Activated naive CD4-positive, alpha-beta T cell treated with anti-CD3 and anti-CD28 coated beads for 36 hours (primary cell): ENCODE measurements at regions not wholly inside any gene's neighbourhood (a gene's known extent, or its start where the extent isn't known, plus 50 kb on each side); places are given as distances from the start of the nearest gene placed in this dataset.

ENCODE experiments used
- CTCF ChIA-PET: fragments of 350-600 bp; sonication (Branson Sonifier 250); formaldehyde crosslinking; loops from one replicate; lab custom pipeline; 2021; ENCODE audit warnings: antibody characterized with exemption; lab: Charles Lee
- DNase-seq: peaks from one replicate; pipeline ENCODE4 v3.0.0-alpha.2; 2020
- H3K27ac Mint-ChIP-seq: one replicate; pipeline ENCODE4 v1.8.0; 2021; ENCODE audit warnings: mild to moderate bottlenecking, mixed read lengths
- H3K27me3 Mint-ChIP-seq: one replicate; pipeline ENCODE4 v1.8.0; 2021; ENCODE audit warnings: low read depth, mixed read lengths
- H3K36me3 Mint-ChIP-seq: one replicate; pipeline ENCODE4 v1.8.0; 2021; ENCODE audit warnings: low read depth, mixed read lengths
- H3K4me1 Mint-ChIP-seq: one replicate; pipeline ENCODE4 v1.8.0; 2021; ENCODE audit warnings: low read depth, mixed read lengths
- H3K4me3 Mint-ChIP-seq: one replicate; pipeline ENCODE4 v1.8.0; 2021; ENCODE audit warnings: mild to moderate bottlenecking, moderate library complexity, mixed read lengths
- H3K9me3 Mint-ChIP-seq: one replicate; pipeline ENCODE4 v1.8.0; 2021; ENCODE audit warnings: mixed read lengths
- intact Hi-C: fragments of 100-400 bp; cut with micrococcal nuclease; formaldehyde crosslinking; loops from one replicate; pipeline ENCODE4 v1.15.1; 2023

DNA sequence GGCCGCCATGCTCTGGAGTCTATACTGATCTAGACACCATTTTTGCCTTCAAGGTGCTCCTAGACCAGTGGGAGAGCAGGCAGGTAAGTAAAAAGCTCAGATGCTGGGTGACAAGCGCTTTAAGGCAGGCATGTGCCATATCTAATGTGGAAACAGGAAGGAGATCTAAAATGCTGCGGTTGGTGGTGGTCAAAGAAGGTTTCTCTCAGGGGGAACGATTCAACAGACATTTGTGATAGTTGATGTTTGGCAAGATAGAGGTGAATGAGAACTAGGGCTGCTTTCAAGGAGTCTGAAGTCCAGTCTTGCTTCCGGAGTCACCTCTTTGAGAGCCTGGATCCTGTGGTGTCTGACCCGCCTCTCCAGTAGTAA lies 146.2 kb upstream of the KLF4 start:
- CTCF ChIA-PET: no interaction called here
- H3K4me3 Mint-ChIP-seq: no peak overlapping the region
- intact Hi-C loops: no loop called here

DNA sequence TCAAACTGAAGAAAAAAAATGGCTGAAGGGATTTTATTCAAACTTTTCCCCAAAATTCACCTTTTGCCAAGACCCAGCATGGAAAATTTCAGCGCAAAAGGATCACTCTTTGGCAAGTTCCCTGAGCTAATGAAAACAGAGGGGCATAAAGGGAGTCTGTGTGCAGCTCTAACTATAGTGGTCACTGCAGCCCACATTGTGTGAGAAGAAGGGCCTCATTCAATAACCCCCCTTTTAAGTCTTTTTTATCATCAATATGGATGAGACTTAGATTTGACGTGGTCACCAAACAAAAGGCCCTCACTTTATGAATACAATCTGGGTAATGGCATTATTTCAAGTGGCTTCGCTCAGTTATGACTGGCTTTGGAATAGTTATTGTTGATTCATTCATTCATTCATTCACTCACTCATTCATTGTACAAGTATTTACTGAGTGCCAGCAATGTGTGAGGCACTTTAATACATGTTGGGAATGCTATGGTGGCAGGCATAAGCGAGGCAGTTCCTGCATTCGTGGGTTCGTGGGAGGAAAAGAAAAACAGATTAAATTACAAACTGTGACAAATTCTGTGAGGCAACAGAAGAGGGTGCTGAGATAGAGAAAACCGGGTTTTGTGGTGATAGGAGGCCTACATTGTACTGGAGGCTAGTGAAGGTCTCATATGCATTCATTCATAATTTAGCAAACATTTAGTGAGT lies 145.7 kb upstream of the KLF4 start:
- H3K4me3 Mint-ChIP-seq: no peak overlapping the region
- no peak overlapping the region for H3K27ac Mint-ChIP-seq
- intact Hi-C loops: no loop called here
- peaks cover 30% of the 10 kb centered on the region for H3K27me3 Mint-ChIP-seq
- DNase-seq: no peak
- CTCF ChIA-PET: no interaction called here
- no peaks in the 10 kb centered on the region for H3K36me3 Mint-ChIP-seq
- peaks cover 8% of the 10 kb centered on the region for H3K4me1 Mint-ChIP-seq
- no peaks in the 10 kb centered on the region for H3K9me3 Mint-ChIP-seq

More for the DNA sequence above, 146.2 kb upstream of the KLF4 start:
- Mint-ChIP-seq H3K9me3 (no peaks in the 10 kb centered on the region), H3K4me1 (peaks cover 8% of the 10 kb centered on the region), H3K36me3 (no peaks in the 10 kb centered on the region), H3K27ac (no peak overlapping the region), H3K27me3 (peaks cover 35% of the 10 kb centered on the region)
- no peak for DNase-seq

DNA sequence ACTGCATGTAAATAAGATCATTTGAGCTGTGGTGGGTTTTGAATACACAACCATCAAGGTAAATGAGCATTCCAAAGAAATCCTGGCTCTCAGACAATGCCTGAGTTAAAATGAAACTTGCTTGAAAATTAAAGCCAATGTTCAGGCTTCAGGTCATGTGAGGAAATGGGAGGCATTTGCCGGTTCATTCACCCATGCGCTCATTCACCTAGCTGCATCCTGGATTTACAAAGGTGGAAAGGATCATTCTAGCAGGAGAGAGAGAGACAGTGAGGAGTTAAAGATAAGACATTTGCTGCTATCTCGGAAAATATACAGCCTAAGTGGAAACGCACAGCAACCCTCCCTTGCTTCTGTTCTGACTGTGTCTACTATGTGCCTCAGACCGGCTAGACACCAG lies 143.8 kb upstream of the KLF4 start:
- peaks cover 14% of the 10 kb centered on the region for H3K27me3 Mint-ChIP-seq
- H3K36me3 Mint-ChIP-seq: no peaks in the 10 kb centered on the region
- no peak overlapping the region for H3K4me3 Mint-ChIP-seq
- DNase-seq: no peak
- intact Hi-C loops: no loop called here
- H3K27ac Mint-ChIP-seq: no peak overlapping the region
- CTCF ChIA-PET: interaction anchor here (0.6 kb wide), 1 partner anchor 48 kb away, joined by 3 read pairs; no protein-coding TSS in a partner anchor
- peaks cover 6% of the 10 kb centered on the region for H3K4me1 Mint-ChIP-seq
- H3K9me3 Mint-ChIP-seq: no peaks in the 10 kb centered on the region

DNA sequence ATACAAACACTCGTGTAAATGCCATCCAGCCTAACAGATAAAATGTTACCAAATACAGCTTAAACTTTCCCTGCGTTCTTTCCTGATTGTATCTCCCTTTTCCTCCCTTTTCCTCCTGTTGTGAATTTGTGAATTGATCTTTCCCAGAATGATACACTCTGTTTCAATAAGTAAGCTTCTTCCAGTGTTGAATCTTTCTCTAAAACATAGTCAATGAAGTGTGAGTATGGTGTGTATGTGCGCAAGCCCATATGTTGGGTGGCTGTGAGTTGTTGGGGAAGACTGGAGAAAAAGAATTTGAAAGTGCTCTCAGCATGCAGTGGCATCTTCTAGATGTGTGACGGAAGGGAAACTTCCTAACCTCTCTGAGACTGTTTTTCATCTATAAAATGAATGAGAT lies 143.1 kb upstream of the KLF4 start:
- CTCF ChIA-PET: no interaction called here
- Mint-ChIP-seq H3K4me3 (no peak overlapping the region), H3K27me3 (peaks cover 9% of the 10 kb centered on the region), H3K27ac (no peak overlapping the region), H3K36me3 (no peaks in the 10 kb centered on the region), H3K4me1 (peaks cover 3% of the 10 kb centered on the region), H3K9me3 (no peaks in the 10 kb centered on the region)
- no peak for DNase-seq
- intact Hi-C loops: no loop called here

DNA sequence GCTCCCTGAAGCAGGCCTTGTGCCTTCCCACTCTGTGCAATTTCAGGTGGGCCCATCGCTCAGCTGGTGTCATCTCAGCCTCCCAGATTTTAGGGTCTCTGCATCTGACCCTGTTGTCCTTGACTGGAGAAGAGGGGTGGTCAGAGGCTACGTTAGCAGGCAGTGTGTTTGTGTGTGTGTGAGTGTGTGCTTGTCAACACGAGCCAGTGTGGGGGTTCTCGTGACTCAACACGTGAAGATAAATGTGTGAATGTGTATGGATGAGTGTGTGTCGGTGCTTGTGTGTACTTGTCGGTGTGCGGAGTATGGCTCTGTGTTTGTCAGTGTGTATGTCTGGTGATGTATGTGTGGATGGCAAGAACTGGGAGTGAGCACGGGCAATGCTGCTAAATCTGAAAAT lies 142.6 kb upstream of the KLF4 start:
- peaks cover 8% of the 10 kb centered on the region for H3K27me3 Mint-ChIP-seq
- CTCF ChIA-PET: no interaction called here
- no peak overlapping the region for H3K4me3 Mint-ChIP-seq
- DNase-seq: no peak
- H3K36me3 Mint-ChIP-seq: no peaks in the 10 kb centered on the region
- peaks cover 3% of the 10 kb centered on the region for H3K4me1 Mint-ChIP-seq
- intact Hi-C loops: no loop called here
- H3K27ac Mint-ChIP-seq: no peak overlapping the region
- no peaks in the 10 kb centered on the region for H3K9me3 Mint-ChIP-seq

DNA sequence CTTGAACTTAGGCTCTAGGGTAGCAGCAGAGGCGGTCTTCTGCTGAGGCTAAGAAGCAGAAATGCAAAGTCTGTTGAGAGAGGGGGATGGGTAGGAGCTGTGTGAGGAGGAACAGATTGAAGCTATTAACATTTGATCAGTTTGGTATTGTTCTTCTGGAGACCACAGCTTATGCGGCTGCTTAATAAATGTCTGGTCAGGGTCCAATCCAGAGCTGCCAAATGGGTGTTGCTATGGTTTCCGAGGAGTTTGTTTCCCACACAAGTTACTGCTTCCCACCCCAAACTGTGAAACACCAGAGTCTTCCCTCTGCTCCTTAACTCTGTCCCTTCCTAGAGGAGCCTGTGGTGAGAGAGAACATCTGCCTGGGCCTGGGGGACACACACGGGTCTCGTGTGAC lies 142.2 kb upstream of the KLF4 start:
- Mint-ChIP-seq H3K9me3 (no peaks in the 10 kb centered on the region), H3K27ac (no peak overlapping the region), H3K4me1 (peaks cover 2% of the 10 kb centered on the region), H3K4me3 (no peak overlapping the region), H3K36me3 (no peaks in the 10 kb centered on the region), H3K27me3 (peaks cover 5% of the 10 kb centered on the region)
- intact Hi-C loops: no loop called here
- DNase-seq: no peak
- CTCF ChIA-PET: interaction anchor here (1.3 kb wide), 1 partner anchor 208 kb away, joined by 5 read pairs; no protein-coding TSS in a partner anchor

DNA sequence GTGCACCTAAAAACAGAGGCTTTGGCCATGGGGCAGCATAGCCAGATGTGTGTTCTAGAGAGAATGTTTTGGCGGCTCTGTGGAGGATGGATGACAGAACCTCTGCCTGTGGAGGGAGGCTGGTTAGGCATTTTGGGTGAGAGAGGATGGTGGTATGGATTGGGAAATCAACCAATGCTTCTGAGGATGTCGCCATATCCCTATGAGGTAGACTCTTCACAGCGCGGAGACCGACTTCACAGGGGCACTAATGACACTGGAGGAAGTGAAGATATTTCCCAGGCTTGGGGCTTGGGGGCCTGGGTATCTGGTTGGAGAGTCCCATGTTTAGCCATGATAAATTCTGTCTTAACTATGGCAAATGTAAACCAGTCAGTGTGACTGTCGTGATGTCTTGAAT lies 140.6 kb upstream of the KLF4 start:
- Mint-ChIP-seq H3K4me3 (no peak overlapping the region), H3K27me3 (peaks cover 2% of the 10 kb centered on the region), H3K27ac (no peak overlapping the region), H3K9me3 (peaks cover 2% of the 10 kb centered on the region), H3K4me1 (no peaks in the 10 kb centered on the region), H3K36me3 (no peaks in the 10 kb centered on the region)
- CTCF ChIA-PET: no interaction called here
- intact Hi-C loops: no loop called here
- no peak for DNase-seq

DNA sequence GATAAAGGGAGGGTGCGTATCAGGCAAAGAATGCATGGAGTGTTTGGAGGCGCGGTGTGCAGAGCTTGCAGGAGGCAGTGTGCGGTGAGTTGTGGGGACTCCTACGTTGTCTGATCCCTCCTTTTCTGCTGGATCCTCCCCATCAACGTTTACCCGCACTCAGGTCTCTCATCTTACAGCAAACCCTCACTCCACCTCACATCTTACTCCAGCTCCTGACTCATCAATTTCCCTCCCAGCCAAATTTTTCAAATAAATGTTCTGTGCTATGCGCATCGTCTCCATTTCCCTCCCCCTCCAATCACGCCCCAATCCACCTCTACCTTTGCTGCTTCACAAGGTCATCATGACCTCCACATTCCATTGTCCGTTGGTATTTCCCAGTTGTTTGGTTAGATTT lies 138.9 kb upstream of the KLF4 start:
- CTCF ChIA-PET: no interaction called here
- intact Hi-C loops: no loop called here
- H3K36me3 Mint-ChIP-seq: no peaks in the 10 kb centered on the region
- peaks cover 2% of the 10 kb centered on the region for H3K27me3 Mint-ChIP-seq
- no peak overlapping the region for H3K4me3 Mint-ChIP-seq
- H3K4me1 Mint-ChIP-seq: no peaks in the 10 kb centered on the region
- no peak for DNase-seq
- H3K27ac Mint-ChIP-seq: no peak overlapping the region
- H3K9me3 Mint-ChIP-seq: peaks cover 2% of the 10 kb centered on the region

DNA sequence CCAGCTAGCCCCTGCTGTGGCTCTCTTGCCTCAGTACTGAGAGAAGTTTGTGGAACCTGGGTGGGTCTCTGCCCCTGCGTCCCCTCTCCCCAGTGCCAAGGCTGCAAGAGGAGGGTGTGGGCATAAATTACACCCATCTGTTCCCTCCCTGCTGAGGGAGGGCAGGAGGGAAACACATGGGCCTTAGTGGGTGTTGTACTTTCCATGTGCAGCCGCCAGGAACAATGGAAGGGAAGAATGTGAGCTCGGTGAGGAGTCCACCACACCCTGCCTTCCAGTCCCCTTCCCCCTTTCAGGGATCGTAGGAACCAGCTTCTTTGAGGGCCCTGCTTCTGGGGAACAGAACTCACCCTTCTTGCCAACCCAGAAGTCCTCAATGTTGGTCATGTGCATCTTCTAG lies 138.2 kb upstream of the KLF4 start:
- intact Hi-C loops: no loop called here
- no peak for DNase-seq
- Mint-ChIP-seq H3K4me1 (no peaks in the 10 kb centered on the region), H3K9me3 (peaks cover 2% of the 10 kb centered on the region), H3K36me3 (no peaks in the 10 kb centered on the region), H3K4me3 (no peak overlapping the region), H3K27me3 (peaks cover 2% of the 10 kb centered on the region), H3K27ac (no peak overlapping the region)
- CTCF ChIA-PET: no interaction called here

DNA sequence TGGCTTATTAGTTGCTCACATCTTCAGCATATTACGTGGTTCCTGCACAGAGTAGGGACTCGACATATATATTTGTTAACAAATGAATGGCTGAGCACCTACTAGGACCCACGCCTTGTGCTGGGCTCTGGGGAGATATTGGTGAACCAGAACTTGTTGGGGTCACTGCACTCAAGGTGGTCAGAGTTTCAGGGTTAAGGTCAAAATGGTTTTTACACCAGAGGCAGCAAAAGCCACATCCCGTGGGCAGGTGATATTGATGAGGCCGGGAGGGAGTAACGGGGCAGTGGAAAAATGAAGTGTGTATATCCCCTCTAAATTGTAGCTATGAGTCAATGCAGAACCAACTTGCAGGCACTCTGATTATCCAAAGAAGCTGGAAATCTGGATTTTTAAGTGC lies 136.5 kb upstream of the KLF4 start:
- Mint-ChIP-seq H3K4me3 (no peak overlapping the region), H3K4me1 (no peaks in the 10 kb centered on the region), H3K27ac (no peak overlapping the region), H3K36me3 (no peaks in the 10 kb centered on the region), H3K27me3 (no peaks in the 10 kb centered on the region), H3K9me3 (peaks cover 2% of the 10 kb centered on the region)
- DNase-seq: no peak
- CTCF ChIA-PET: no interaction called here
- intact Hi-C loops: no loop called here

DNA sequence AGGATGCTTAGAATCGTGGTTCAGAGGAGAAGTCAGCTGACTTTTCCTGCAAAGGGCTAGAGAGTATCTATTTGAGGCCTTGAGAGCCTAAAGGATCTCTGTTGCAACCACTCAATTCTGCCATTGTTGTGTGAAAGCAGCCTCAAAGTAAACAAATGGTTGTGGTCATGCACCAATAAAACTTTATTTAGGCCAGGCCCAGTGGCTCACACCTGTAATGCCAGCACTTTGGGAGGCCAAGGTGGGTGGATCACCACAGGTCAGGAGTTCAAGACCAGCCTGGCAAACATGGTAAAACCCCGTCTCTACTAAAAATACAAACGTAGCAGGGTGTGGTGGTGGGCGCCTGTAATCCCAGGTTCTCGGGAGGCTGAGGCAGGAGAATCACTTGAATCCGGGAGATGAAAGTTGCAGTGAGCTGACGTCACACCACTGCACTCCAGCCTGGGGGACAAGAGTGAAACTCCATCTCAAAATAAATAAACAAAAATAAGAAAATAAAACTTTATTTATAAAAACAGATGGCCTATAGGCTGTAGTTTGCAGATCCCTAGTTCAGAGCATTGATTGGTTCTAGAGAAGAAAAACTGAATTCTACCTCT lies 135.9 kb upstream of the KLF4 start:
- Mint-ChIP-seq H3K27me3 (no peaks in the 10 kb centered on the region), H3K9me3 (peaks cover 2% of the 10 kb centered on the region), H3K4me3 (no peak overlapping the region), H3K4me1 (no peaks in the 10 kb centered on the region), H3K27ac (no peak overlapping the region), H3K36me3 (no peaks in the 10 kb centered on the region)
- CTCF ChIA-PET: no interaction called here
- intact Hi-C loops: no loop called here
- no peak for DNase-seq

DNA sequence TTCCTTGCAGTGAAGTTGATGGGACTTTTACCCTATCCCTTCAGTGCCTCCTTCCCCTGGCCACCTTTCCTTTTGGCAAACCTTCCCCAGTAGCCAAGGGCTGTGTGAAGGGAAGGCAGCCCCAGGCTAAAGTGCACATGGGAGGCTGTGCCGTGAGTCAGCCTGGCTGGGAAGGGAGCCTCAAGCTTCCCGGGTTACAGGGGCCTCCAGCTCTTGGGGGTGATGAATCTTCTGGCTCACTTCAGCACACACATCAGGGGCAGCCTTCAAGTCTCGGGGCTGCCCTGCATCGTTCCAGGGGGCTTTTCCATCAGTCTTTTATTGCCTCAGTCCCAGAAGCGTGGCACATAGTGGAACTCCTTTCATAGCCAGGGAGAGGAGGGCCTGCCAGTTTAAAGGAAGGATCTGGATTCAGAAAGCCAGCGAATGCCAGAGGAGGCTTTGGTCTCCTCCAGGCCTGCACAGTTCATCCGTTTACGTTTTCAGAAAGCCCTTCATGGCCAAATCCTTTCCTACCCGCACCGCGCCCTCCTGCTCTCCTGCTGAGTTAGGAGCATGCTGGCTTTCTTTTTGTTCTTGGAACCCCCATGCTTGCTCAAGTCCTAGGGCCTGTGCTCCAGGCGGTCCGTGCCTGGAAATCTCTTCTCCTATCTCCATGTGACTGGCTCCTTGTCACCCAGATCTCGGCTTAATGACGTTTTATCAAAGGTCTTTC lies 134.8 kb upstream of the KLF4 start:
- Mint-ChIP-seq H3K4me1 (no peaks in the 10 kb centered on the region), H3K27me3 (no peaks in the 10 kb centered on the region), H3K27ac (no peak overlapping the region), H3K4me3 (no peak overlapping the region), H3K9me3 (peaks cover 2% of the 10 kb centered on the region), H3K36me3 (no peaks in the 10 kb centered on the region)
- intact Hi-C loops: no loop called here
- DNase-seq: no peak
- CTCF ChIA-PET: no interaction called here

DNA sequence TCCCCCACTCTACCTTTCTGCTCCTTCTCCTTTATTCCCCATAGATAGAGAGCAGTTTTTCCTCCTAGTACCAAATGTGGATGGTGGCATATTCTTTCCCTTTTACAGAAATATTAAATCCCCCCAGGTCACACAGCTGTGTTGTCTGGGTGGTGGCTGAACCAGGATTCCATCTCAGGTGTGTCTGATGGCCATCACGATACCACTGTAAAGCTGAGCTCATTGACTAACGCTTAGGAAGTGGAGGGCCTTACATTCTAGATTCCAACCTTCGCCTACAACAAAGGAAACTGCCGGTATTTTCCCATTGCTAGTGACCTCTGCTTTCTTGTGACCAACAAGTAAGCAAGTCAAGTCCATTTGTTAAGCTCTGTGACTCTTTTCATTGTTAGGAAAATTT lies 131.9 kb upstream of the KLF4 start:
- no peaks in the 10 kb centered on the region for H3K36me3 Mint-ChIP-seq
- no peaks in the 10 kb centered on the region for H3K27me3 Mint-ChIP-seq
- H3K4me1 Mint-ChIP-seq: no peaks in the 10 kb centered on the region
- peaks cover 2% of the 10 kb centered on the region for H3K9me3 Mint-ChIP-seq
- no peak overlapping the region for H3K27ac Mint-ChIP-seq
- CTCF ChIA-PET: no interaction called here
- H3K4me3 Mint-ChIP-seq: no peak overlapping the region
- intact Hi-C loops: no loop called here
- no peak for DNase-seq
